GM10266 (cell line): ENCODE measurements at regions not wholly inside any gene's neighbourhood (a gene's known extent, or its start where the extent isn't known, plus 50 kb on each side); places are given as distances from the start of the nearest gene placed in this dataset.

Source experiments
- DNase-seq: peaks from one replicate; pipeline ENCODE4 v3.0.0; 2012; ENCODE audit errors: extremely low spot score
- TF ChIP-seq, protein P1 (sequence below): IDR thresholded peaks from 2 replicates; pipeline ENCODE4 v1.5.1; 2012; ENCODE audit warnings: mild to moderate bottlenecking, low read depth; ENCODE audit not compliant: control insufficient read depth, insufficient read depth; ENCODE audit errors: missing control alignments

DNA sequence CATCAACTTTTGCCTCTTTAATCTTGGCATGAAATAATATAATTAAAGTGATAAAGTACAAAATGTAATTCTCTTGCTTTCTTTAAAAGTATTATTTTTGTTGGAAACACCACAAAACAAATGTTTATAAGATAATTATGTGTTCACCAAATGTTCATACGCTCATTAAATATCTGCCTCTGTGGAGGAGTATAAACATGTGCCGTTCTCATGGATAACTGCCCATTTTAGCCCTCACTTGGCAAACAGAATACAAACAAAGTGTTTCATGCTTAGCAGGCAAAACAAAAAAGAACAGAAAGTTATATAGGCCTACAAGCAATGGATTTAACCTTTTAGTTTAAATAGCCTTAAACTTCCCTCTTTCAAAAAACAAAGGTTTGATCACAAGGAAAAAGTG is 800.5 kb upstream of the DIAPH2 start:
- TF ChIP-seq, protein P1, sequence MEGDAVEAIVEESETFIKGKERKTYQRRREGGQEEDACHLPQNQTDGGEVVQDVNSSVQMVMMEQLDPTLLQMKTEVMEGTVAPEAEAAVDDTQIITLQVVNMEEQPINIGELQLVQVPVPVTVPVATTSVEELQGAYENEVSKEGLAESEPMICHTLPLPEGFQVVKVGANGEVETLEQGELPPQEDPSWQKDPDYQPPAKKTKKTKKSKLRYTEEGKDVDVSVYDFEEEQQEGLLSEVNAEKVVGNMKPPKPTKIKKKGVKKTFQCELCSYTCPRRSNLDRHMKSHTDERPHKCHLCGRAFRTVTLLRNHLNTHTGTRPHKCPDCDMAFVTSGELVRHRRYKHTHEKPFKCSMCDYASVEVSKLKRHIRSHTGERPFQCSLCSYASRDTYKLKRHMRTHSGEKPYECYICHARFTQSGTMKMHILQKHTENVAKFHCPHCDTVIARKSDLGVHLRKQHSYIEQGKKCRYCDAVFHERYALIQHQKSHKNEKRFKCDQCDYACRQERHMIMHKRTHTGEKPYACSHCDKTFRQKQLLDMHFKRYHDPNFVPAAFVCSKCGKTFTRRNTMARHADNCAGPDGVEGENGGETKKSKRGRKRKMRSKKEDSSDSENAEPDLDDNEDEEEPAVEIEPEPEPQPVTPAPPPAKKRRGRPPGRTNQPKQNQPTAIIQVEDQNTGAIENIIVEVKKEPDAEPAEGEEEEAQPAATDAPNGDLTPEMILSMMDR = no peak
- no peak for DNase-seq

DNA sequence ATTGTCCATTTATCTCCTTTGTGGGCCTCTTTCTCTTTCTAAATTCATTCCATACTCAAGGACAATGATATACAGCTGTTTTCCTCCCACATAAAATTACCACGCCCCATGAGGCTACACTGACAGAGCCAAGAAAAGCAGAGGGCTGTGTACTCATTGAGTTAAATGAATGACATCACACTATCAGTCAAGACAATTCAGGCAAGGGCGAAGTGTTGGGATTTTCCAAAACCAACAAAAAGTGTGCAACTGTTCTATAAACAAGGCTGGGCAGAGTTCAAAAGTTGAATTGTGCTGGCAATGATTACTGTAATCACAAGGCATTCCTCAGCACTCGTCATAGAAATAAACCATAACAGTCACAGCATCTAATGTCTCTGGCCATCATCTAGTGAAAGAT is 799.6 kb upstream of the DIAPH2 start:
- TF ChIP-seq, protein P1 = no peak
- no peak for DNase-seq

DNA sequence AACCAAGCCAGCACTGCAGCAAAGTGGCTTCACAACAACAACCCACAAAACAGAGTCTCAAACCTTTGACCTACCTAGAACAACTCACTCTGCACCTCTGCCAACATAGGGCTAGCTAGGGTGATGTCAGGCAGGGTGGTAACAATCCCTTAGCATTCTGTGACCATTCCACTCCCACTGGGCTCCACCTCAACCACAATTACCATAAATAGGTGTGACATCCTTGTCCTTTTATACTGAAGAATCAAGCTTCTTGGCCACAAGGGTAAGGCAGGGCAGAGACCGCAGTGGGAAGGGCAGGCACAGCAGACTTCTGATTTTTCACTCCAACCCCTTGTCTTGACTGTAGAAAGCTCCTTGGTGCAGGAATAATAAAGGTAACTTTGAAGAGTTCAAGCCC is 795.4 kb upstream of the DIAPH2 start:
- DNase-seq = no peak
- TF ChIP-seq, protein P1 = no peak

DNA sequence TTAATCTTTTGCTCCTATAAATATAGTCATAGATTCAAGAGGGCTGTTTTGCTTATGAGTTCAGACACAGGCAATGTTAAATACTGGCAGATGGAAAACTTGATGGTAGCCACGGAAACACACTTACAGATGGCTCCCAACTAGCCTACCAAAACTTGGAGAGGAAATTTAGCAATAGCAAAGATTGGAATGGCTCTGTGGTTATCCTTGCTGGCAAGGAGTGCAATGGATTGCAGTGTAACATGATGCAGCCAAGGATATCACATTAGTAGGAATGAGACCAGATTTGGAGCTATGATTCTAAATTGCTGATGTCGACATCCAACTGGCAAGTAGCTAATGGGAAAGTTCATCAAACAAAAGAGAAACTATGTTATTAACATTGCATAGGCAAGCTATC is 791.0 kb upstream of the DIAPH2 start:
- DNase-seq = no peak
- TF ChIP-seq, protein P1 = no peak

DNA sequence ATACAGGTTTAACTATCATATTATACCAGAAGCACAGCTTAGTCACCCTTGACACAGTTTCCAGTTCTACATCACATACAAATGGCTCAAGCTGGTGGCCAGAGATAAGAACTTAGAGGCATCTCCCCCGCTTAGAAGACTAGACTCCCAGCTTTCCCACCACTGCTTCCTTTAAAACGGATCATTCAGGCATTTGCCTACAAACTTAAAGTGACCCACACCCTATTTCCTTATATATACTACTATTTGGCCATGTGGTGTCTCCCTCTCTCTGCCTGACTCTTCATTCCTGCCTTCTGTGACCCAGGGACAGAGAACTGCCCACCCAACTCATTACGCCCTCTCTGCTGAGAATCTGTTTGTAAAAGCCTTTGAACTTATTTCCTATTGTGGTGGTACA is 781.2 kb upstream of the DIAPH2 start:
- TF ChIP-seq, protein P1 = no peak
- DNase-seq = no peak

DNA sequence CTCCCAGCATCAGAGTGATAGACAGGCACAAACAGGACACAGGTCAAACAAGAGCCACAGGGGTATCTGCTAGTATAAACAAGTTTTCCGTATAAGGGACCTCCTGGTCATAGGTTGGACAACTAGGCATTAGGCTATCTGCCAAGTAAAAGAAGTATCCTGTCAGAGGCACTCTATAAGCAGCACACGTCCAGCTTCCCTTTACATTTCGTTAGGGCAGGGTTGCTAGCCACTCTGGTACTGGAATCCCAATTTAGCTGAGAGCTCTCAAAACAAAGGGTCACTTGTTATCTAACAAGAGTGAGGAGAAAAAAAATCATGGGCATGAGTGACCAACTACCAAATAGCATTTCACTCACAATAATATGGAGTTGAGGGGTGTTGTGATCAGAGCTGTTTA is 780.7 kb upstream of the DIAPH2 start:
- TF ChIP-seq, protein P1 = no peak

DNA sequence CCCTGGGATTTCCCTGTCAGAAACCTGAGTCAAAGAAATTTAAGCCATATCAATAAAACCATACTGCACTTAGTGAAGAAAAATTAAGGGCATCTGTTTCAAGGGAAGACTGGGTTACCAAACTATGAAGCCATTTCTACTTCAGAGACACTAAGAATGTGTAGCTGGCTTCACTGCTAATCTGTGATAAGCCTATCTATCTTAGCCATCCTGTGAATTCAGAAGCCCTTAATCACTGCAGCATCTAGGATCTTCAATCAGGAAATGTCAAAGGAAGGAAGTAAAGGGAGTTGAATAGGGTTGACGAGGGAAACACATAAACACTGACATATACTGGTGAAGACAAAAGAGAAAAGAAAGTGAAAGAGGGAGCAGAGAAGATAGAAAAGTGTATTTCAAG is 777.6 kb upstream of the DIAPH2 start:
- DNase-seq = no peak

More for the DNA sequence above, 780.7 kb upstream of the DIAPH2 start:
- DNase-seq = no peak

More for the DNA sequence above, 777.6 kb upstream of the DIAPH2 start:
- TF ChIP-seq, protein P1 = no peak
